Progenitor cell of endocrine pancreas (in vitro differentiated cells): ENCODE measurements at regions not wholly inside any gene's neighbourhood (a gene's known extent, or its start where the extent isn't known, plus 50 kb on each side); places are given as distances from the start of the nearest gene placed in this dataset.

Experiments
- DNase-seq: peaks from one replicate; pipeline ENCODE4 v3.0.0; 2021; ENCODE audit warnings: low spot score; ENCODE audit not compliant: unreplicated experiment
- H3K27ac Mint-ChIP-seq: 2 replicates; pipeline ENCODE4 v1.8.0; 2021; ENCODE audit warnings: mild to moderate bottlenecking, moderate library complexity, mixed read lengths
- H3K27me3 Mint-ChIP-seq: 2 replicates; pipeline ENCODE4 v1.8.0; 2021; ENCODE audit warnings: mixed read lengths
- H3K36me3 Mint-ChIP-seq: 2 replicates; pipeline ENCODE4 v1.8.0; 2022; ENCODE audit warnings: mixed read lengths; ENCODE audit not compliant: insufficient read depth
- H3K4me1 Mint-ChIP-seq: 2 replicates; pipeline ENCODE4 v1.8.0; 2021; ENCODE audit warnings: low read depth, mixed read lengths
- H3K4me3 Mint-ChIP-seq: 2 replicates; pipeline ENCODE4 v1.8.0; 2021; ENCODE audit warnings: low read depth, mild to moderate bottlenecking, moderate library complexity, mixed read lengths
- H3K9me3 Mint-ChIP-seq: 2 replicates; pipeline ENCODE4 v1.8.0; 2021; ENCODE audit warnings: low read depth, mixed read lengths
- TF ChIP-seq, protein P1 (sequence below): fragments of 200-600 bp; sonication (generic); IDR thresholded peaks from one replicate; pipeline ENCODE4 v1.5.0; 2021; ENCODE audit warnings: antibody characterized with exemption, mild to moderate bottlenecking; ENCODE audit not compliant: unreplicated experiment

DNA sequence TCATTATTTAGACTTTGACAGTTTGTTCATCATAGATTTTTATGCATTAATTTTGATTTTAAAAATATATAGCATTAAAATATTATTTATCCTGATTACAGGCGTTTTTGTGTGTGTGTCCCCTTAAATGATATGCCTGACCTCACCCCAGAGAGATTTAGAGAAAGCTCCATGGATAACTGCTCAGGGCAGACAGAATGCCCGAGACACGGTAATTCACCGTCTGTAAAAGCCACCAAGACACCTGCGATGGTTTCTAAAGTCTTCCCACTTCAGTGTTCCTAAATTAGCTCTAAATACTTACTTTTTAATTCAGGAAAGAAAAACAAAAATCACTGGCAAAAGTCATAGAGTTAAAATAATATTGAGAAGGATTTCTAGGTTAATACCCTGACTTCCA is 350.6 kb upstream of the RUNX1 start:
- Mint-ChIP-seq H3K27ac (no peak overlapping the region), H3K27me3 (peaks cover 7% of the 10 kb centered on the region), H3K4me3 (no peak overlapping the region), H3K9me3 (no peaks in the 10 kb centered on the region), H3K4me1 (peaks cover 6% of the 10 kb centered on the region), H3K36me3 (no peaks in the 10 kb centered on the region)
- TF ChIP-seq, protein P1, sequence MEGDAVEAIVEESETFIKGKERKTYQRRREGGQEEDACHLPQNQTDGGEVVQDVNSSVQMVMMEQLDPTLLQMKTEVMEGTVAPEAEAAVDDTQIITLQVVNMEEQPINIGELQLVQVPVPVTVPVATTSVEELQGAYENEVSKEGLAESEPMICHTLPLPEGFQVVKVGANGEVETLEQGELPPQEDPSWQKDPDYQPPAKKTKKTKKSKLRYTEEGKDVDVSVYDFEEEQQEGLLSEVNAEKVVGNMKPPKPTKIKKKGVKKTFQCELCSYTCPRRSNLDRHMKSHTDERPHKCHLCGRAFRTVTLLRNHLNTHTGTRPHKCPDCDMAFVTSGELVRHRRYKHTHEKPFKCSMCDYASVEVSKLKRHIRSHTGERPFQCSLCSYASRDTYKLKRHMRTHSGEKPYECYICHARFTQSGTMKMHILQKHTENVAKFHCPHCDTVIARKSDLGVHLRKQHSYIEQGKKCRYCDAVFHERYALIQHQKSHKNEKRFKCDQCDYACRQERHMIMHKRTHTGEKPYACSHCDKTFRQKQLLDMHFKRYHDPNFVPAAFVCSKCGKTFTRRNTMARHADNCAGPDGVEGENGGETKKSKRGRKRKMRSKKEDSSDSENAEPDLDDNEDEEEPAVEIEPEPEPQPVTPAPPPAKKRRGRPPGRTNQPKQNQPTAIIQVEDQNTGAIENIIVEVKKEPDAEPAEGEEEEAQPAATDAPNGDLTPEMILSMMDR: no peak
- no peak for DNase-seq

DNA sequence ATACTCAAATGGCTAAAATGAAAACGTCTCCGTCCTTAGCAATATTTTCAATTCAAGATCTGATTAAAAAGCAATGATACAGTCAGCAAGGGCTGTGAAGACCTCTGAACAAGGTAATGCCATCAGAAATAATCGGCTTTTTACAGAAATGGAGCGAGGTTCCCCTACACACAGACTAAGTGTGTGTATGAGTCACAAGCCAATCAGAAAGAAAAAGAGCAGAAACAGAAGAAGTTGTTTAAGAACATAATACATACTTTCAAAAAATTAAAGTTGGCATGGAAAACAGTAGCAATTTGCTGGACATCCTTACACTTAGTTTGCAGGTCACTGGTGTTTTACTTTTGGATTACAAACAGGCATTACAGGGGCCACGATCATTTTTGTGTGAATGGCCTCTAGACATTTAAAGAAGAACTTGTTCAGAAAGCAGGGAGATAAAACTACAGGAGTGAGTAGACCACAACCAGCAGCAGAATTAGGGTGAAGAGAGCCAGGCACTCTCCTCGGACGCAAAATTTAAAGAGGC is 350.0 kb upstream of the RUNX1 start:
- peaks cover 3% of the 10 kb centered on the region for H3K27me3 Mint-ChIP-seq

DNA sequence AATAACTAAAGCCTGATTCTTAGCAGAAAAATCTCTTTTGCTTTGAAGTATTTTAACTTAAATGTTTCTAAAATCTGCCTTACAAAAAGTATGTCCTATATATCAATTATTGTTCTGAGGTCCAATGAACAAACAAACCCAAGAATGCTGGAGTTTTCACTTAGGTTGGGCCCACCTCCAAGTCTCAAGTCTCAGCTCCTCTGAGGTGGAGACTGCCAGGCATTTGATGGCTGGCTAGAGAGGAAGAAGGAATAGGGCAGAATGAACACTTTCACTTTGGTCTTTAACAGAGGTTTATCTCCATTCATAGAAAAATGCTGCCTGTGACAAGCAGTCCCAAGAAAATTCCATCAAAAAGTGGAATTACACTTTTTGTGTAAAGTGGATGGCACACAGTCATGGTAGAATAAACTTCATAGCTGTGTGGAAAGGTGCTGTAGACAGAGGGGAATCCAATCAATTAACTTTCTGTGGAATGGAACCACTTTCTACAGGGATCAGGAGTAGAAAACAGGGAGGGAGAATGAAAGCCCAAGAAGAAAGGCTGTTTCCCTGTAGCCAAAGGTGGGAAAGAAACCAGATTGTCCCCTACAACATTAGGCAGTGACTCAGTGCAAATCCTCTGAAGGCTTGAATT is 349.4 kb upstream of the RUNX1 start:
- Mint-ChIP-seq H3K4me3 (no peak overlapping the region), H3K27me3 (peaks cover 3% of the 10 kb centered on the region), H3K27ac (no peak overlapping the region), H3K9me3 (no peaks in the 10 kb centered on the region), H3K36me3 (no peaks in the 10 kb centered on the region), H3K4me1 (peaks cover 6% of the 10 kb centered on the region)
- TF ChIP-seq, protein P1: no peak
- no peak for DNase-seq

More for the DNA sequence above, 350.0 kb upstream of the RUNX1 start:
- Mint-ChIP-seq H3K4me3 (no peak overlapping the region), H3K27ac (no peak overlapping the region), H3K9me3 (no peaks in the 10 kb centered on the region), H3K4me1 (peaks cover 6% of the 10 kb centered on the region), H3K36me3 (no peaks in the 10 kb centered on the region)
- TF ChIP-seq, protein P1: no peak
- DNase-seq: no peak

DNA sequence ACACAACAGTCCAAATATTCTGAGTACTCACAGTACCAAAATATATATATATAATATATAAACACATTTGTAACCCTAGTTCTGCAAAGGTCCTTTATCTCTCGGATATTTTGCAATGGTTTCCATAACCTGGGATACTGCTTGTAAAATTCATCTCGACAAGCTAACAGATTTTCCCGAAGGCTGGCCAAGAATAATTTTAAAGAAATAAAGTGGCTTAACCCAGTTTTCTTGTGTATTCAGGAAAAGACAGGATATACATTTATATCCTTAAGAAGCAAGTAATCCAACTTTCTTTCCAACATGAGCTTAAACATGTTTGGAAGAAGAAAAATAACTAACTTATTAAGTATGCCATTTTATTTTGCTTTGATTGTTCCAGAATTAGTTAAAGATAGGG is 348.7 kb upstream of the RUNX1 start:
- Mint-ChIP-seq H3K4me3 (no peak overlapping the region), H3K9me3 (no peaks in the 10 kb centered on the region), H3K4me1 (peaks cover 6% of the 10 kb centered on the region), H3K27me3 (peaks cover 3% of the 10 kb centered on the region), H3K27ac (no peak overlapping the region), H3K36me3 (no peaks in the 10 kb centered on the region)
- TF ChIP-seq, protein P1: no peak
- no peak for DNase-seq

DNA sequence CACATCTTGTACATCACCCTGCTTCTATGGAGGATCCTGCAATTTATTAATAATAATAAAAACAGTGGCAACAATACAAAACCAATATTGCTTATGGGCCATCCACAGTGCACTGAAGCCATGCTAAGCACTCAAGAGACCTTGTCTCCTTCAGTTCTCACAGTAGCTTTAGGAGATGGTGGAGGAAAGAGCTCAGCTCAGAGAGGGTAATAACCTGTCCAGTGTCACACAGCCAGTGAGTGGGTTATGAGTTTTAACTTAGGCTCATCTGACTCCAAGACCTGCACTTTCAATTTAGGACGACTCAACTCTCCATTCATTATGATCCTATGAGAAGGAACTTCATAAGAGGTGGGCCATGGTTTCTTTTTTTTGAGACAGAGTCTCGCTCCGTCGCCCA is 347.6 kb upstream of the RUNX1 start:
- TF ChIP-seq, protein P1: no peak
- Mint-ChIP-seq H3K27me3 (peaks cover 3% of the 10 kb centered on the region), H3K4me1 (peaks cover 6% of the 10 kb centered on the region), H3K36me3 (no peaks in the 10 kb centered on the region), H3K9me3 (no peaks in the 10 kb centered on the region), H3K27ac (no peak overlapping the region), H3K4me3 (no peak overlapping the region)
- DNase-seq: no peak
